ENCODE measurements at regions not wholly inside any gene's neighbourhood (a gene's known extent, or its start where the extent isn't known, plus 50 kb on each side); places are given as distances from the start of the nearest gene placed in this dataset.

DNA sequence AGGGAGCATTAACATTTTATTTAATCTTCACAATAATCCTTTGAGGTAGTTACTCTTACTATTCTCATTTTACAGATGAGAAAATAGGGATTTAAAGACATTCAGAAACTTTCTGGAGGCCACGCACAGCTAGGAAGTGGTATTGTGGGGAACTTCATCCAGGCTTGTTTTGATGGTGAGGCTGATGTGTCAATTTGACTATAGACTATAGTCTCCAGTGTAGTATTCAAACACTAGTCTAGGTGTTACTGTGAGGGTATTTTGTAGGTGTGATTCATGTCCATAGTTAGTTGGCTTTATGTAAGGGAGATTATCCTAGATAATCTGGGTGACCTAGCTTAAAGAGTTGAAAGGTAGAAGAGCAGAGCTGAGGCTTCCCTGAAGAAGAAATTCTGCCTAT lies 54.1 kb upstream of the ELL2 start:
- no peak for DNase-seq

DNA sequence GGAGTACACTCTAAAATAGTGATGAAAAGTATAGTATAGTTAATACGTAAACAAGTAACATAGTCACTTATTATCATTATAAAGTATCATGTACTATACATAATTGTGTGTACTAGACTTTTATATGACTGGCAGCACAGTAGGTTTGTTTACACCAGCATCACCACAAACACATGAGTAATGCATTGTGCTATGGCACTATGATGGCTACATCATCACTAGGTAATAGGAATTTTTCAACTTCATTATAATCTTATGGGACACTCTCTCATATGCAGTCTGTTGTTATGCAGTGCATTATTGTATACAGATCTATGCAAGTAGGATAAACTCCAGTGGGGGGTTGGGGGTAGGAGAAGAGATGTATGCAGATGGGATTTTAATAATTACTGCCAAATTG lies 52.7 kb upstream of the ELL2 start:
- no peak for DNase-seq

DNA sequence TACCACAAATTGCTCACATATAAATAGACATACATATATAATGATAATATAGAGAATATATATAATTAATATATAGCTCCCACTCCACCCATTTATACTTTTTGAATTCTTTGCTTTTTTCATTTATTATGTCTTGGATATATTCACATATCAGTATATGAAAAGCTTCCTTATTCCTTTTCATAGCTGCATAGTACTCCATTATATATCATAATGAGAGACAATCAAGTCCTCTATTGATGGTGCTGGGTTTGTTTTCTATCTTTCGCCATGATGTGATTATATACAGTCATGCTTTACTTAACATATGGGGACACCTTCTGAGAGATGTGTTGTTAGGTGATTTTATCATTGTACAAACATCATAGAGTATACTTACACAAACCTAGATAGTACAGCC lies 51.6 kb upstream of the ELL2 start:
- no peak for DNase-seq

DNA sequence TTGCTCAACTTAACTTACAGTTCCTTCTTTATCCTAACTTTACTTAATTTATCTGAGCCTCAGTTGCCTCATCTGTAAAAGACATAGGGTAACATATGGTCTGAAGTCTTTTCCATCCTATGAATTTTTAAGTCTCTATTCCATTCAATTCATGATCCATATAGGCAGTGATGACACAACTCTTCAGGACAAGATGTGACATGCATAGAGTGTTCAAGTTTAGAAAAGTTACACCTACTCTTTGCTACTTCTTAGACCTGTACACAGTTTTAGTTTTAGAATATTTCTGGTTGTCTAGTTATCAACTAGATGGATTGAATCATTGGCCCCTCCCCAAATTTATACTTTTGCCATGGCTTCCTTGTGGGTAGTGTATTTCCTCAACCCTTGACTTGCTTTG lies 50.7 kb upstream of the ELL2 start:
- no peak for DNase-seq
